ENCODE measurements at regions not wholly inside any gene's neighbourhood (a gene's known extent, or its start where the extent isn't known, plus 50 kb on each side); places are given as distances from the start of the nearest gene placed in this dataset.

DNA sequence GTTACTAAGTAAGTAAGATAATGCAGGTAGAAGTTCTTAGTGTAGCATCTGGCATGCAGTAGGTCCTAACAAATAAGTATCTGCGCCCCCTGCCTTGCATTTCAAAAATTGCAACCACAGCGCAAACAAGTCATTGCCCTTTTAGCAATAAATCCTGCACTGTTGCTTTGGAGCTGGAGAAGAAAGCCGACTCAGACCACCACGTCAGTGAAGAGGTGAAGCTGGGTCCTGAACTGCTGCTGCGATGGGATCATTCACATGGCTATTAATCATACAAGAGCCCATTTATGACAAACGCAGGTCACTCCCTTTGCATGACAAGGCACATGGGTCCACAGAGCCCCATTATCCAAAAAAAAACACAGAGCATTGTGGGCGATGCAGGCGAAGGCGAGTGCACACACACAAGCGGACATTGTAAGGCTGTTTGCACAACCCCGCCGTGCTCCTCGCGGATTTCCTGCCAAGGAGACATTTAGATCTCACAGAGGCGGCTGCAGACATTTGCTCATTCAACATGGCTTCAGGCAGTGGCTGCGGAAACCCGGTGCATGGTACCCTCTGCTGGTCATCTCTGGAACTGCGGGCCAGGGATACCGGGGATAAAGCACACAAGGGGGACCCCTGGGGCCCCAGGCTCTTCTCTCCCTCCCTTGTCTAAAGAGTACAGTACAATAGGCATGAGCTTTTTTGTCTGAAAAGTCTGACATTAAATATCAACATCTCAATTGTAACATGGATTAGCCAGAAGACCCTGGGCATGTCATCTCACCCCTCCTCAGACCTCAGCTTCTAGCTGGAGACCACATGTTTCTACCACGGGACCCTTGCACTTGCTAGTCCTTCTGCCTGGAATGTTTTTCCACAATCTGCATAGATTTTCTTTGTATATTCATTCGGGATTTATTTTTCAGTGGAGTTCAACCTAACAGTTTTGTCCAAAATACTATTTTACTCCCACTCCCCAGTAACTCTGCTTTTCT, 56.7 kb downstream of the CYRIA start:
- H3K4me3 ChIP-seq (ENCODE audit: control insufficient read depth, low read depth, low read length) = peak overlapping the region; percentile 42
- peak; percentile 75 for DNase-seq (ENCODE audit: low read depth)
- TF ChIP-seq, protein P1, sequence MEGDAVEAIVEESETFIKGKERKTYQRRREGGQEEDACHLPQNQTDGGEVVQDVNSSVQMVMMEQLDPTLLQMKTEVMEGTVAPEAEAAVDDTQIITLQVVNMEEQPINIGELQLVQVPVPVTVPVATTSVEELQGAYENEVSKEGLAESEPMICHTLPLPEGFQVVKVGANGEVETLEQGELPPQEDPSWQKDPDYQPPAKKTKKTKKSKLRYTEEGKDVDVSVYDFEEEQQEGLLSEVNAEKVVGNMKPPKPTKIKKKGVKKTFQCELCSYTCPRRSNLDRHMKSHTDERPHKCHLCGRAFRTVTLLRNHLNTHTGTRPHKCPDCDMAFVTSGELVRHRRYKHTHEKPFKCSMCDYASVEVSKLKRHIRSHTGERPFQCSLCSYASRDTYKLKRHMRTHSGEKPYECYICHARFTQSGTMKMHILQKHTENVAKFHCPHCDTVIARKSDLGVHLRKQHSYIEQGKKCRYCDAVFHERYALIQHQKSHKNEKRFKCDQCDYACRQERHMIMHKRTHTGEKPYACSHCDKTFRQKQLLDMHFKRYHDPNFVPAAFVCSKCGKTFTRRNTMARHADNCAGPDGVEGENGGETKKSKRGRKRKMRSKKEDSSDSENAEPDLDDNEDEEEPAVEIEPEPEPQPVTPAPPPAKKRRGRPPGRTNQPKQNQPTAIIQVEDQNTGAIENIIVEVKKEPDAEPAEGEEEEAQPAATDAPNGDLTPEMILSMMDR (conservative IDR thresholded peaks at IDR 0.05; ENCODE audit: control insufficient read depth, insufficient read depth, low read depth, low read length) = peak; percentile 95

- H3K4me3 ChIP-seq (ENCODE audit: control insufficient read depth, low read depth, low read length) = no peak overlapping the region
- DNase-seq (ENCODE audit: low read depth) = no peak
- TF ChIP-seq, protein P1 (conservative IDR thresholded peaks at IDR 0.05; ENCODE audit: control insufficient read depth, insufficient read depth, low read depth, low read length) = no peak
Measured at GRCh38 chr2:16607301-16607700, 58.3 kb downstream of the CYRIA start.

- DNase-seq (ENCODE audit: low read depth) = no peak
- TF ChIP-seq, protein P1 (conservative IDR thresholded peaks at IDR 0.05; ENCODE audit: control insufficient read depth, insufficient read depth, low read depth, low read length) = no peak
- no peak overlapping the region for H3K4me3 ChIP-seq (ENCODE audit: control insufficient read depth, low read depth, low read length)
Measured at GRCh38 chr2:16604236-16604635, 61.4 kb downstream of the CYRIA start.

- no peak overlapping the region for H3K4me3 ChIP-seq (ENCODE audit: control insufficient read depth, low read depth, low read length)
- TF ChIP-seq, protein P1 (conservative IDR thresholded peaks at IDR 0.05; ENCODE audit: control insufficient read depth, insufficient read depth, low read depth, low read length) = no peak
- DNase-seq (ENCODE audit: low read depth) = no peak
Measured at GRCh38 chr2:16591370-16591933, 74.2 kb downstream of the CYRIA start.

GRCh38 chr2:16589465-16589864, 76.2 kb downstream of the CYRIA start:
- no peak for DNase-seq (ENCODE audit: low read depth)
- TF ChIP-seq, protein P1 (conservative IDR thresholded peaks at IDR 0.05; ENCODE audit: control insufficient read depth, insufficient read depth, low read depth, low read length) = no peak
- no peak overlapping the region for H3K4me3 ChIP-seq (ENCODE audit: control insufficient read depth, low read depth, low read length)

DNA sequence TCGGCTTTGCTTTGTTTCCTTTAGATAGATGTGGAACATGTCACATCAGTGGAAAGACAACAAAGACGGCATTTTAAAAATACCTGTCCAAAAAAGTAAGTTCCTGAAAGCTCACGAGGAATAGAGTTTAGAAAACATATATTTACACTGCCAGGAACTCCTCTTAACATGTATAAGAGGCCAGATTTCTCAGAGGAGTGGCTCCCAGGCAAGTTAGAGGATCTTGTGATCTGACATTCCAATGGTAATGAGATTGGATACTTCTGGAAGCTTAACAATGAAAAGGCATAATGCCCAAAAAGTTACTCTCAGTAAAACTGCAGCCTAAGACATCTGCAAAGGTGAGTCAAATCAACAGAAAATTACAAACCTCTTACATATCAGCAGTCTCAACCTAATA, 77.1 kb downstream of the CYRIA start:
- DNase-seq (ENCODE audit: low read depth) = no peak
- TF ChIP-seq, protein P1 (conservative IDR thresholded peaks at IDR 0.05; ENCODE audit: control insufficient read depth, insufficient read depth, low read depth, low read length) = no peak
- no peak overlapping the region for H3K4me3 ChIP-seq (ENCODE audit: control insufficient read depth, low read depth, low read length)
